ENCODE measurements at regions not wholly inside any gene's neighbourhood (a gene's known extent, or its start where the extent isn't known, plus 50 kb on each side); places are given as distances from the start of the nearest gene placed in this dataset.

- H3K36me3 ChIP-seq (ENCODE audit: insufficient read depth), result no peaks in the 10 kb centered on the region
- DNase-seq (ENCODE audit: extremely low spot score), result no peak
- WGBS, result 92% methylated on average over 2 of the region's 2 CpGs
- no peaks in the 10 kb centered on the region for H3K4me1 ChIP-seq (ENCODE audit: insufficient read depth)
- H3K4me3 ChIP-seq (ENCODE audit: low read depth, low read length), result no peak overlapping the region
- H3K27ac ChIP-seq (ENCODE audit: low read depth), result no peak overlapping the region
Observed at GRCh38 chr2:225114786-225115323, 72.6 kb upstream of the DOCK10 start.

GRCh38 chr2:225113371-225114015 is 71.2 kb upstream of the DOCK10 start:
- no peak overlapping the region for H3K27ac ChIP-seq (ENCODE audit: low read depth)
- 67% methylated on average over 3 of the region's 3 CpGs for WGBS
- no peaks in the 10 kb centered on the region for H3K36me3 ChIP-seq (ENCODE audit: insufficient read depth)
- DNase-seq (ENCODE audit: extremely low spot score), result no peak
- H3K4me3 ChIP-seq (ENCODE audit: low read depth, low read length), result no peak overlapping the region
- no peaks in the 10 kb centered on the region for H3K4me1 ChIP-seq (ENCODE audit: insufficient read depth)

GRCh38 chr2:225112362-225113126 is 70.3 kb upstream of the DOCK10 start:
- Histone ChIP-seq H3K36me3 (ENCODE audit: insufficient read depth) (no peaks in the 10 kb centered on the region), H3K27ac (ENCODE audit: low read depth) (no peak overlapping the region), H3K4me1 (ENCODE audit: insufficient read depth) (no peaks in the 10 kb centered on the region), H3K4me3 (ENCODE audit: low read depth, low read length) (no peak overlapping the region)
- no peak for DNase-seq (ENCODE audit: extremely low spot score)
- 78% methylated on average over 10 of the region's 10 CpGs for WGBS

- Histone ChIP-seq H3K36me3 (ENCODE audit: insufficient read depth) (no peaks in the 10 kb centered on the region), H3K4me1 (ENCODE audit: insufficient read depth) (no peaks in the 10 kb centered on the region), H3K27ac (ENCODE audit: low read depth) (no peak overlapping the region), H3K4me3 (ENCODE audit: low read depth, low read length) (no peak overlapping the region)
- DNase-seq (ENCODE audit: extremely low spot score), result no peak
Observed at GRCh38 chr2:225108805-225109204, 66.5 kb upstream of the DOCK10 start.

- WGBS, result 86% methylated on average over 3 of the region's 3 CpGs
- no peaks in the 10 kb centered on the region for H3K36me3 ChIP-seq (ENCODE audit: insufficient read depth)
- H3K27ac ChIP-seq (ENCODE audit: low read depth), result no peak overlapping the region
- H3K4me1 ChIP-seq (ENCODE audit: insufficient read depth), result no peaks in the 10 kb centered on the region
- no peak overlapping the region for H3K4me3 ChIP-seq (ENCODE audit: low read depth, low read length)
- no peak for DNase-seq (ENCODE audit: extremely low spot score)
Observed at GRCh38 chr2:225104971-225105370, 62.7 kb upstream of the DOCK10 start.

- H3K4me1 ChIP-seq (ENCODE audit: insufficient read depth), result no peaks in the 10 kb centered on the region
- no peak for DNase-seq (ENCODE audit: extremely low spot score)
- no peak overlapping the region for H3K4me3 ChIP-seq (ENCODE audit: low read depth, low read length)
- no peak overlapping the region for H3K27ac ChIP-seq (ENCODE audit: low read depth)
- no peaks in the 10 kb centered on the region for H3K36me3 ChIP-seq (ENCODE audit: insufficient read depth)
- 89% methylated on average over 1 of the region's 1 CpG for WGBS
Observed at GRCh38 chr2:225104321-225104720, 62.1 kb upstream of the DOCK10 start.

- WGBS, result 64% methylated on average over 2 of the region's 2 CpGs
- Histone ChIP-seq H3K27ac (ENCODE audit: low read depth) (peak overlapping the region; percentile 23), H3K4me3 (ENCODE audit: low read depth, low read length) (no peak overlapping the region), H3K36me3 (ENCODE audit: insufficient read depth) (no peaks in the 10 kb centered on the region), H3K4me1 (ENCODE audit: insufficient read depth) (no peaks in the 10 kb centered on the region)
- DNase-seq (ENCODE audit: extremely low spot score), result no peak
Observed at GRCh38 chr2:225103737-225104141, 61.5 kb upstream of the DOCK10 start.

- H3K27ac ChIP-seq (ENCODE audit: low read depth), result no peak overlapping the region
- no peaks in the 10 kb centered on the region for H3K36me3 ChIP-seq (ENCODE audit: insufficient read depth)
- WGBS, result 81% methylated on average over 1 of the region's 1 CpG
Observed at GRCh38 chr2:225100856-225101294, 58.6 kb upstream of the DOCK10 start.

GRCh38 chr2:225100269-225100668 is 58.0 kb upstream of the DOCK10 start:
- 71% methylated on average over 1 of the region's 1 CpG for WGBS
- H3K36me3 ChIP-seq (ENCODE audit: insufficient read depth), result no peaks in the 10 kb centered on the region
- no peaks in the 10 kb centered on the region for H3K4me1 ChIP-seq (ENCODE audit: insufficient read depth)
- H3K27ac ChIP-seq (ENCODE audit: low read depth), result no peak overlapping the region
- DNase-seq (ENCODE audit: extremely low spot score), result no peak
- no peak overlapping the region for H3K4me3 ChIP-seq (ENCODE audit: low read depth, low read length)

More at GRCh38 chr2:225100856-225101294, 58.6 kb upstream of the DOCK10 start:
- Histone ChIP-seq H3K4me1 (ENCODE audit: insufficient read depth) (no peaks in the 10 kb centered on the region), H3K4me3 (ENCODE audit: low read depth, low read length) (no peak overlapping the region)
- no peak for DNase-seq (ENCODE audit: extremely low spot score)

GRCh38 chr2:225097035-225097434 is 54.8 kb upstream of the DOCK10 start:
- Histone ChIP-seq H3K27ac (ENCODE audit: low read depth) (no peak overlapping the region), H3K4me3 (ENCODE audit: low read depth, low read length) (no peak overlapping the region), H3K4me1 (ENCODE audit: insufficient read depth) (no peaks in the 10 kb centered on the region), H3K36me3 (ENCODE audit: insufficient read depth) (no peaks in the 10 kb centered on the region)
- no peak for DNase-seq (ENCODE audit: extremely low spot score)
- WGBS, result 19% methylated on average over 1 of the region's 1 CpG
